ENCODE measurements at regions not wholly inside any gene's neighbourhood (a gene's known extent, or its start where the extent isn't known, plus 50 kb on each side); places are given as distances from the start of the nearest gene placed in this dataset.
A peak's percentile ranks its signal among the peaks of the same experiment; 100 is the strongest.

- H3K36me3 ChIP-seq (ENCODE audit: insufficient read depth, low read length): no peaks in the 10 kb centered on the region
- peak overlapping the region; percentile 1 for H3K4me3 ChIP-seq (ENCODE audit: insufficient read depth, low read depth, low read length)
- H3K9ac ChIP-seq (ENCODE audit: low read length): peak overlapping the region; percentile 86
- no peaks in the 10 kb centered on the region for H3K9me3 ChIP-seq (ENCODE audit: insufficient read depth, low read depth, low read length)
- DNase-seq (ENCODE audit: low read depth): peak; percentile 96
- Mint-ChIP-seq H3K27ac (ENCODE audit: unreplicated experiment) (peak overlapping the region; percentile 96), H3K27me3 (ENCODE audit: low read depth, unreplicated experiment) (no peaks in the 10 kb centered on the region), H3K9me3 (ENCODE audit: unreplicated experiment) (no peaks in the 10 kb centered on the region), H3K4me1 (ENCODE audit: low read depth, unreplicated experiment) (peaks cover 51% of the 10 kb centered on the region), H3K4me3 (ENCODE audit: unreplicated experiment) (no peak overlapping the region), H3K36me3 (ENCODE audit: low read depth, unreplicated experiment) (no peaks in the 10 kb centered on the region)
- H3K79me2 ChIP-seq (ENCODE audit: insufficient read depth, low read length): no peaks in the 10 kb centered on the region
- peak; percentile 96 for FAIRE-seq
- H2AFZ ChIP-seq (ENCODE audit: low read depth, low read length): no peak overlapping the region
- H3K27me3 ChIP-seq (ENCODE audit: insufficient read depth, low read length): no peaks in the 10 kb centered on the region
- H3K27ac ChIP-seq (ENCODE audit: low read depth, low read length): peak overlapping the region; percentile 99
- peak overlapping the region; percentile 75 for H3K4me2 ChIP-seq (ENCODE audit: low read length)
- TF ChIP-seq EZH2 (IDR thresholded peaks at IDR 0.05; ENCODE audit: insufficient read depth, low read length): no peak
- peak; percentile 23 for TF ChIP-seq CTCF (IDR thresholded peaks at IDR 0.05; ENCODE audit: insufficient read depth, low read depth, low read length)
- peaks cover 38% of the 10 kb centered on the region for H3K4me1 ChIP-seq (ENCODE audit: insufficient read depth, low read length)
- H4K20me1 ChIP-seq (ENCODE audit: insufficient read depth, low read length): no peaks in the 10 kb centered on the region
These were observed 55.0 kb upstream of the AKR1E2 start for GRCh38 chr10:4770801-4771553.

- Histone ChIP-seq H3K27ac (ENCODE audit: low read depth, low read length) (peak overlapping the region; percentile 81), H3K4me2 (ENCODE audit: low read length) (no peak overlapping the region), H3K9me3 (ENCODE audit: insufficient read depth, low read depth, low read length) (no peaks in the 10 kb centered on the region), H3K4me1 (ENCODE audit: insufficient read depth, low read length) (peaks cover 53% of the 10 kb centered on the region), H3K9ac (ENCODE audit: low read length) (peak overlapping the region; percentile 58), H3K36me3 (ENCODE audit: insufficient read depth, low read length) (no peaks in the 10 kb centered on the region), H2AFZ (ENCODE audit: low read depth, low read length) (no peak overlapping the region), H3K27me3 (ENCODE audit: insufficient read depth, low read length) (no peaks in the 10 kb centered on the region), H3K4me3 (ENCODE audit: insufficient read depth, low read depth, low read length) (no peak overlapping the region), H4K20me1 (ENCODE audit: insufficient read depth, low read length) (no peaks in the 10 kb centered on the region), H3K79me2 (ENCODE audit: insufficient read depth, low read length) (peaks cover 1% of the 10 kb centered on the region)
- H3K9me3 Mint-ChIP-seq (ENCODE audit: unreplicated experiment): no peaks in the 10 kb centered on the region
- peaks cover 65% of the 10 kb centered on the region for H3K4me1 Mint-ChIP-seq (ENCODE audit: low read depth, unreplicated experiment)
- no peaks in the 10 kb centered on the region for H3K36me3 Mint-ChIP-seq (ENCODE audit: low read depth, unreplicated experiment)
- H3K4me3 Mint-ChIP-seq (ENCODE audit: unreplicated experiment): no peak overlapping the region
- no peaks in the 10 kb centered on the region for H3K27me3 Mint-ChIP-seq (ENCODE audit: low read depth, unreplicated experiment)
- peak overlapping the region; percentile 86 for H3K27ac Mint-ChIP-seq (ENCODE audit: unreplicated experiment)
- TF ChIP-seq EZH2 (IDR thresholded peaks at IDR 0.05; ENCODE audit: insufficient read depth, low read length) (no peak), CTCF (IDR thresholded peaks at IDR 0.05; ENCODE audit: insufficient read depth, low read depth, low read length) (no peak)
- DNase-seq (ENCODE audit: low read depth) (no peak), FAIRE-seq (peak; percentile 17)
These were observed 57.6 kb upstream of the AKR1E2 start for GRCh38 chr10:4768416-4768815.
